ENCODE measurements at regions not wholly inside any gene's neighbourhood (a gene's known extent, or its start where the extent isn't known, plus 50 kb on each side); places are given as distances from the start of the nearest gene placed in this dataset.

- DNase-seq (ENCODE audit: low read depth in 2 of 3, low spot score in 2 of 3), result no peak
Observed at GRCh38 chr10:113967126-113967525, 76.5 kb upstream of the ADRB1 start.

GRCh38 chr10:113970641-113971040, 73.0 kb upstream of the ADRB1 start:
- no peak for DNase-seq (ENCODE audit: low read depth in 2 of 3, low spot score in 2 of 3)

DNA sequence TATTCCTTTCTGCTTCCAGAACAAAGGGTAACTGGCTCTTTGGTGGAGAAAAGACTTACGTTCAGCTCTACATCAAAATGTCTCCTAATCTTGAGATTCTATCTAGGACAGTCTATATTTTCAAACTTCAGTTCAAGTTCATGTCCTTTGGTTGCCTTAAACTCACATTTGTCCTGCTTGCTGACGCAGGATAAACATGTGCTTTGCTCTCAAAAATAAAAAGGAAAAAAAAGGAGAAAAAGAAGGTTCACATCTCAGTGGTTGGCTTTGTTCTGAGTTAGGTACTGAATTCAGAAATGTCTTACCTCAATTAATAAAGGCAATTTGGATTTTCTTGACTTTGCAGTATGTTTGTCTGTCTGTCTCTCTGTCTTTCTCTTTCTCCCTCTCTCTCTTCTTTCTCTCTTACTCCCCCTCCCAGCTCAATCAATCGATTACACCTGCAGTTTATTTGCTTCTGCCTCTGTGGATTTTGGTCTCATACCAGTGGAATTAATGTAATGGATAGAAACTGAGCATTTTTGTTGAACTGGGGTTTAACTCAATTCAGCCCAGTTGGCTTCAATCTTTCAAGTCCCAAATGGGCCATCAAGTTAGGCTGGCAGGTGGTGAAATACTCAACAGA, 72.2 kb upstream of the ADRB1 start:
- DNase-seq (ENCODE audit: low read depth in 2 of 3, low spot score in 2 of 3), result no peak

- DNase-seq (ENCODE audit: low read depth in 2 of 3, low spot score in 2 of 3), result no peak
Observed at GRCh38 chr10:113977174-113977573, 66.5 kb upstream of the ADRB1 start.

DNA sequence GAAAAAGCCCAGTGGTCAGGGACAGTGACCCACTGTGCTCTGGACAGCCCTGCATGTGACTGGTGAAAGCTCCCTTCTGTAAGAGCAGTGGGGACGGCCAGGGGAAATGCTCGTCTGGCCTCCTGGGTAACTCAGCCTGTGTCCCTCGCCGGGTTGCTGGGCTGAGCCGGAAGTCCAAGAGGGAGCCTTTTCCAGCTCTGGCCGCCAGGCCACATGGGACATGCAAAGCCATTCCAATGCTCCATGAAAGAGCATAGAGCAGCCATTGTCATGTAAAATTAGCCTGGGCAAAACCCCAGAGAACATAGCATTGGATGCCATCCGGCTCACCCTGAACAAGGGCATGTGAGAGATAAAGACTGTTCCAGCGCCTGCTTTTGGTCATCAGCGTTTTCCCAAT, 64.9 kb upstream of the ADRB1 start:
- DNase-seq (ENCODE audit: low read depth in 2 of 3, low spot score in 2 of 3), result no peak

DNA sequence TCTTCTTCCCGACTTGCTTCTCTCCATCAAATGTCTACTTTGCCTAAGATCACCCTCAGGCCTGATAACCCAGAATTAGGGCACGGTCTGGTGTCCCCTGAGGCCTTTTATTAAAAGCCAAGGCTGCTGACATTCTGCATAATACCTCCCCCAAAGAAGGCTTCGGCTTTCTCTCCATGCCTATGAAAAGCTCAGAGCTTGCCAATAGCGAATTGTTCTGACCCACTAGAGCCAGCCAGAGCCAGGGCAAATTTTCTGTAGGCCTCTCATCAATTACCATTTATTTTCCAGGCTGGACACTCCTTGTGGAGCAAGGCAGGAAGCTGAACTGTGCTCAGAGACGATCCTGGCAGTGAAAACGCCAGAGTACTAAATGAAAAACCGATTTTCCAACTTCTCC, 64.3 kb upstream of the ADRB1 start:
- no peak for DNase-seq (ENCODE audit: low read depth in 2 of 3, low spot score in 2 of 3)

- DNase-seq (ENCODE audit: low read depth in 2 of 3, low spot score in 2 of 3), result no peak
Observed at GRCh38 chr10:113980408-113981087, 63.1 kb upstream of the ADRB1 start.

- no peak for DNase-seq (ENCODE audit: low read depth in 2 of 3, low spot score in 2 of 3)
Observed at GRCh38 chr10:113982296-113982695, 61.4 kb upstream of the ADRB1 start.

DNA sequence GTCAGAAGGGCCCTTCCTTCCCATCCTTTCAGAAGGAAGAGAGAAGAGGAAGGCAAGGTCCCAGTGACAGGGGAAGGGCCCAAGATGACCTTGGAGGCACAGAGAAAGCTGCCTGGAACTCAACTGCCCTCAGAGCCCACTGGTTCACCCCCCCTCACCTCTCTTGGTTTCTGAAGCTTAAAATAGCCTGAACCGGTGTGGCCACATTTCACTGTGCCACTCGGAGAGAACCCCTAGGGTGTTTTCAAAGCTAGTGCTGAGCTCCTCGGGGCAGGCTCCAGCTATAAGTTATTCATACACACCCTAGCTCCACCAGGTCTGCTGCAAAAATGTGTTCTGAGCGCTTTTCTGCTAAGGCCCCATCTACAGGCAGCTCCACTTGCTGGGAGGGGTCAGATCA, 60.9 kb upstream of the ADRB1 start:
- no peak for DNase-seq (ENCODE audit: low read depth in 2 of 3, low spot score in 2 of 3)

DNA sequence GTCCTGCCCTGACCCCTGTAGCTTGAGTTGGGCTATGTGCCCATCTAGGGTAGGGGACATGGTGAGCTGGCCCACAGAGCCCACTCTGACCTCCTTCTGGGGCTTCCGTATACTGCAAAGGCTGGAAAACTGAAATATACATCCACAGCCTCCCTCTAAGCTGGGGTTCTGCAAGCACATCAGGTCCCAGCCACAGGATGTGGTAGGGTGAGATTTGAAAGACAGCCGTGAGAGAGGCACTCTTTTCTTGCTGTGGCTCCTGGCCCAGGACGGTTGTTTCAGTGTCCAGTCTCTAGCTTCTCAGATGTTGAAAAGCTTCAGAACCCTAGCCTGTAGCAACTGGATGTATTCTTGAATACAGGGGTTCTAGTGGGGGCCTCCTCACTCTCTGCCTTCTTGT, 60.1 kb upstream of the ADRB1 start:
- no peak for DNase-seq (ENCODE audit: low read depth in 2 of 3, low spot score in 2 of 3)

DNA sequence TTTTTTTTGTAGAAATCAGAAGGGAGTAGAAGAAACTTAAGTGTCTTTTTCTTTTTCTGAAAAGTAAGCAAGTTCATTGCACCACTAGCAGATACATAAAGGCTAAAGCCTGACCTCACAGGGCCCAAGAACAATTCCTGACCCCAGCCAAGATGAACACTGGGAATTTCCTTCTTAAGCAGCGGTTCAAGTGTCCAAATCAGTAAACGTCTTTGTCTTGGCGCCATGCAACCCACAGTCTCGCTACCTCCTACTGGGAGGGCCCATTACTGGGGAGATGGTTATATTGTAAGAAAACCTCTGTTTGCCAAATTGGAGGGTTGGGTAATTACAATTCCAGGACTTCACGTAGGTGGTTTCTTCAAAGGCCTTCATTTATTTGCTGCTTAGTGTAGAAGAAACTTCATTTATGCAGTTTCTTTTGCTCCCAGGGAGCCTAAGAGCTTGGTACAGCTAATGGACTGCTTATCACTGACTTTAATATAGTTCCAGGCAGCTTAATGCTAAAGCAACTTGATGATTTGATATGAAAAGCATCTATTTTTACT, 58.3 kb upstream of the ADRB1 start:
- DNase-seq (ENCODE audit: low read depth in 2 of 3, low spot score in 2 of 3), result no peak

DNA sequence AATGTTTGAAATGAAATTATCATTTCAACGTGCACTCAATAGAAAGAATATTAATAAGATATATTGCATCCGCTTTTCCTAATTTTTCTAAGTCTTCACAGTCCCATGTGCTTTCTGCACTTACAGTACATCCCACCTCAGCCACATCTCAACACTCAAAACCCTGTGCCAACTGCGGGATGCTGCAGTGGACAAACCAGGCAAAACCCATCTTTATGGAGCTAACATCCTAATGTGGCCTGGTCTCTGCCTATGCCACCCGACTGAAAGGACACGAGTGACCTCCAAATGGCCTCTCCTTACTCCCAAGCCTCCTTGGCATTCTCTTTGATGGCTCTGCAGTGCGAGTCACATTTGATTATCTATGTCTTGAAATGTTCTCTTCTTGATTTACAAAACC, 57.4 kb upstream of the ADRB1 start:
- no peak for DNase-seq (ENCODE audit: low read depth in 2 of 3, low spot score in 2 of 3)

GRCh38 chr10:113987156-113987555, 56.5 kb upstream of the ADRB1 start:
- no peak for DNase-seq (ENCODE audit: low read depth in 2 of 3, low spot score in 2 of 3)

DNA sequence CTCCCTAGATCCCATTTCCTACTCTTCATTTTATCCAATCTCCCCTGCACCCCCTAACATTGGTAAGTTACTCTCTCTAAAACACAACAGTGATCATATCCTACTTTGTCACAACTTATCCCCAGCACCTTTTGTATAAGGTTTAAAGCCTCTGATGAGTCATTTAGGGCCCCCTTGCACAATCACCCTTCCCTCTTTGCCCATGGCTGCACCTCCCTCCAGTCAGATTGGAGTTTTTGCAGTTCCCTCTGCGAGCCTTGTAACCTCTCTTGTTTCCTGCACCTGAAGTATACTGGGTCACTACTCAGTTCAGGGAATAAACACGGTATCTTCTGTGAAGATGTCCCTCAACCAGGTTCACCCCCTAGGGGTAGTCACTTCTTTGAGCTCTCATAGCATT, 55.9 kb upstream of the ADRB1 start:
- DNase-seq (ENCODE audit: low read depth in 2 of 3, low spot score in 2 of 3), result no peak

- DNase-seq (ENCODE audit: low read depth in 2 of 3, low spot score in 2 of 3), result no peak
Observed at GRCh38 chr10:113988535-113988934, 55.1 kb upstream of the ADRB1 start.

- DNase-seq (ENCODE audit: low read depth in 2 of 3, low spot score in 2 of 3), result peak; percentile 17 to 46 (median 45)
Observed at GRCh38 chr10:113991091-113991860, 52.4 kb upstream of the ADRB1 start.

- no peak for DNase-seq (ENCODE audit: low read depth in 2 of 3, low spot score in 2 of 3)
Observed at GRCh38 chr10:113992471-113993011, 51.1 kb upstream of the ADRB1 start.

DNA sequence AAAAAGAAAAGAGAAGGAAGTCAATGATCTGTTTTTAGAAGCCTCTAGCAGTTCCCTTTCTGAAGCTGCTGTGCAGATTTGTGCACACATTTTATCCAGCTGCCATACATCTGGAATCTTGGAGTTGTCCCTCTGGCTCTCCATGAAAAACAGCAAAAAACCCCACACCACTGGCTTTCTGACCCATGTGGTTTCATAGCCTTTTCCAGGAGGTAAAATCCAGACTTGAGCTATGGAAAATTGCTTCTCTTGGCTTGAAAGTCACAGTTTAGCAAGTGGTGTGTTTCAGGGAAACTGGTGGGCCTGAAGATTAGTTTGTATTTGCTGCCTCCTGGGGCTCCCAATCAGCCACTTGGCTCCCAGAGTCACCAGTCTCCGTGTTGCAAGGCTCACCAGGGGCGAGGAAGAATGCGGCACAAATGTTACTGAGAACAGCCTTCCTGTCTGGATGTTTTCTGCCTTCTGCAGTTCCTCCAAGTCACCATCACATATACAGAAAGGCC, 50.1 kb upstream of the ADRB1 start:
- DNase-seq (ENCODE audit: low read depth in 2 of 3, low spot score in 2 of 3), result no peak
